Progenitor cell of endocrine pancreas (in vitro differentiated cells): ENCODE measurements at regions not wholly inside any gene's neighbourhood (a gene's known extent, or its start where the extent isn't known, plus 50 kb on each side); places are given as distances from the start of the nearest gene placed in this dataset.

Source experiments
- DNase-seq: peaks from one replicate; pipeline ENCODE4 v3.0.0; 2021; ENCODE audit warnings: low spot score; ENCODE audit not compliant: unreplicated experiment
- H3K27ac Mint-ChIP-seq: 2 replicates; pipeline ENCODE4 v1.8.0; 2021; ENCODE audit warnings: mild to moderate bottlenecking, moderate library complexity, mixed read lengths
- H3K27me3 Mint-ChIP-seq: 2 replicates; pipeline ENCODE4 v1.8.0; 2021; ENCODE audit warnings: mixed read lengths
- H3K36me3 Mint-ChIP-seq: 2 replicates; pipeline ENCODE4 v1.8.0; 2022; ENCODE audit warnings: mixed read lengths; ENCODE audit not compliant: insufficient read depth
- H3K4me1 Mint-ChIP-seq: 2 replicates; pipeline ENCODE4 v1.8.0; 2021; ENCODE audit warnings: low read depth, mixed read lengths
- H3K4me3 Mint-ChIP-seq: 2 replicates; pipeline ENCODE4 v1.8.0; 2021; ENCODE audit warnings: low read depth, mild to moderate bottlenecking, moderate library complexity, mixed read lengths
- H3K9me3 Mint-ChIP-seq: 2 replicates; pipeline ENCODE4 v1.8.0; 2021; ENCODE audit warnings: low read depth, mixed read lengths
- TF ChIP-seq, protein P1 (sequence below): fragments of 200-600 bp; sonication (generic); IDR thresholded peaks from one replicate; pipeline ENCODE4 v1.5.0; 2021; ENCODE audit warnings: antibody characterized with exemption, mild to moderate bottlenecking; ENCODE audit not compliant: unreplicated experiment

DNA sequence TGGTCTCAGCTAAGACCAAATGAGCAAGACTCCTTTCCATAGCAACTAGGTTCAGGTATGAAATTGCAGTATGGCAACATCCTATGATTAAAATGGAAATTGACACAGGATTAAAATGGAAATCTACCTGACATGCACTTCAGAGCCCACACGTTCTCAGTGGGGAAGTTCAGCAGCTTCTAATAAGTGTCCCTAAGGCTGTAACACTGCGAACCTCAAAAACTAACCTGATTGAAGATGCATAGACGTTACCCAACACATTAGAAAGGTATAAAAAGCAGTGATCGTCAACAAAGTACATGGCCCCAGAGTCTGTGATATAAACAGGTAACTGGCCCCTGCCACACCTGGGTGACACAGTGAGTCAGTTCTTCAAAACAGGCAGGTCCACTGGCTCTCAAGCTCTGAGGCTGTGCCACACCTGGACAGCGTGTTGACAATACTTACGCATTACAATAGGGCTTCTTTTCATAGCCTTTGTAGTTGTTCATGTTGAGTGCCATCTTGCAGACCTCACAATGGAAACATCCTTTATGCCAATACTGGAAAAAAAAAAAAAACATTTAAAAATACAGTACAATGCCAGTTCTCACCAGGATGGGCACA is 274.9 kb upstream of the NEBL start:
- Mint-ChIP-seq H3K4me3 (peak overlapping the region; percentile 92), H3K27ac (peak overlapping the region; percentile 77), H3K4me1 (peaks cover 15% of the 10 kb centered on the region), H3K9me3 (no peaks in the 10 kb centered on the region), H3K27me3 (peaks cover 21% of the 10 kb centered on the region), H3K36me3 (peaks cover 1% of the 10 kb centered on the region)
- TF ChIP-seq, protein P1, sequence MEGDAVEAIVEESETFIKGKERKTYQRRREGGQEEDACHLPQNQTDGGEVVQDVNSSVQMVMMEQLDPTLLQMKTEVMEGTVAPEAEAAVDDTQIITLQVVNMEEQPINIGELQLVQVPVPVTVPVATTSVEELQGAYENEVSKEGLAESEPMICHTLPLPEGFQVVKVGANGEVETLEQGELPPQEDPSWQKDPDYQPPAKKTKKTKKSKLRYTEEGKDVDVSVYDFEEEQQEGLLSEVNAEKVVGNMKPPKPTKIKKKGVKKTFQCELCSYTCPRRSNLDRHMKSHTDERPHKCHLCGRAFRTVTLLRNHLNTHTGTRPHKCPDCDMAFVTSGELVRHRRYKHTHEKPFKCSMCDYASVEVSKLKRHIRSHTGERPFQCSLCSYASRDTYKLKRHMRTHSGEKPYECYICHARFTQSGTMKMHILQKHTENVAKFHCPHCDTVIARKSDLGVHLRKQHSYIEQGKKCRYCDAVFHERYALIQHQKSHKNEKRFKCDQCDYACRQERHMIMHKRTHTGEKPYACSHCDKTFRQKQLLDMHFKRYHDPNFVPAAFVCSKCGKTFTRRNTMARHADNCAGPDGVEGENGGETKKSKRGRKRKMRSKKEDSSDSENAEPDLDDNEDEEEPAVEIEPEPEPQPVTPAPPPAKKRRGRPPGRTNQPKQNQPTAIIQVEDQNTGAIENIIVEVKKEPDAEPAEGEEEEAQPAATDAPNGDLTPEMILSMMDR, result no peak
- no peak for DNase-seq

DNA sequence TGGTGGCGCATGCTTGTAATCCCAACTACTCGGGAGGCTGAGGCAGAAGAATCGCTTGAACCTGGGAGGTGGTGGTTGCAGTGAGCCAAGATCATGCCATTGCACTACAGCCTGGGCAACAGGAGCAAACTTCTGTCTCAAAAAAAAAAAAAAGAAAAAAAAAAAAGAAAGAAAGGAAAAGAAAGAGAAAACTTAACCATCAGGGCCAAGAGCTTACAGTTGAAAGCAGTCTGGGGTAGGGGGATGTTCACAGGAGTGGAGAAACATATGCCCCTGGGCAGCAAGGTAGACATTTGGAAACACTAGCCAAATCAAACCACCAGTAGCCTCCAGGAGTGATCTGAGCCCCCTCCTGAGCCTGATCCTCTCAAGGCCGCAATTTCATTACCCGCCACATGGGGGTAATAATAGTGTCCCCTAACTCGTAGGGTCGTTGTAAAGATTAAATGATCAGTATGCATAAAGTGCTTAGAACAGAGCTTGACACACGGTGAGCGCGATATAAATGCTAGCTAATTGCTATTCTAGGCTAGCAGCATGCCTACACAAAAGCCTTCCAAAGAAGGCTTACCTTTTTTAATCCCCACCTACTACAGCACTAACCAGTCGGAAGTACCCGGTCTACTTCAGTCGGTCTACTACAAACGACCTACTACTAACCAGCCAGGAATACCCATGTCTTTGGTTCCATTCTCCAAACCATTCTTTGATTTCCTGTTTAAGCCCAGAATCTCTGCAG is 274.3 kb upstream of the NEBL start:
- Mint-ChIP-seq H3K27ac (no peak overlapping the region), H3K4me3 (no peak overlapping the region)
- TF ChIP-seq, protein P1, result peak; percentile 42

DNA sequence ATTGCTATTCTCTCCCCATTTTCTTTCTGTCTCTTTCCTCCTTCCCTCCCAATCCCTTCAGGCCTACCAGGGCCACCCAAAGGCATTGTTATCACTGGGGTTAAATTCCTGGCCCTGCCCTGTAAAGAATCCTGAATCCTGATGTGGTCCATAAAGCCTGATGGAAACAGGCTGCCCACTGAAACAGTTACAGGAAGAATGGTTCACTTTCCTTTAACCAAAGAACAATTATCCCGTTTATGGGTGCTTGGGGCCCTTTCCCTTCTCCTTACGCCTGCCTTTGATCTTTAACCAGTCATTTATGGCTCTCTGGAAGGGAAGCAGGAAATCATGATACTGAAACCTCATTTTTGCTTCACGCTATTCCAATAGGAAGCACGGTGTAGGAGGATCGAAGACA is 273.1 kb upstream of the NEBL start:
- Mint-ChIP-seq H3K27ac (no peak overlapping the region), H3K36me3 (peaks cover 7% of the 10 kb centered on the region), H3K27me3 (peaks cover 3% of the 10 kb centered on the region), H3K4me3 (no peak overlapping the region), H3K9me3 (peaks cover 3% of the 10 kb centered on the region), H3K4me1 (peaks cover 16% of the 10 kb centered on the region)
- TF ChIP-seq, protein P1, result no peak
- no peak for DNase-seq

More for the DNA sequence above, 274.3 kb upstream of the NEBL start:
- no peak for DNase-seq
- peaks cover 14% of the 10 kb centered on the region for H3K27me3 Mint-ChIP-seq
- H3K4me1 Mint-ChIP-seq, result peaks cover 18% of the 10 kb centered on the region
- peaks cover 5% of the 10 kb centered on the region for H3K36me3 Mint-ChIP-seq
- H3K9me3 Mint-ChIP-seq, result peaks cover 2% of the 10 kb centered on the region

DNA sequence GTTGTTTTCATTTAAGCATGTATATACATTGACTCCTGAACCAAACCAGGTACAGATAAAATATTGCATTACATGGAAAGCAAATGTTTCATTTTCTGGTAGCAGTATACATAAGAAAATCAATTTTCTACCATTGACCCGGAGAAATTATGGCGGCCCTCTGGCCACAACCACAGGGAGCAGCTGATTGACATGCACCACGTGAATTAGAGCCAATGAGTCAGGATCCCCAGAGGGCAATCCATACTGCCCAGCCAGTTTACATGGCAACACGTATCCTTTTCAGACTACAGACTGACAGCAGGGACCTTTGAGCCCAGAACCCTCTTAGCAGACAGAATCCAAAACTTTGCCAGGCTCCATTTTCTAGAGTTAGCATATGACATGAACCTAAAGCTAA is 272.2 kb upstream of the NEBL start:
- Mint-ChIP-seq H3K4me1 (peaks cover 19% of the 10 kb centered on the region), H3K27ac (no peak overlapping the region), H3K4me3 (no peak overlapping the region), H3K9me3 (peaks cover 3% of the 10 kb centered on the region), H3K36me3 (peaks cover 7% of the 10 kb centered on the region), H3K27me3 (no peaks in the 10 kb centered on the region)
- no peak for DNase-seq
- TF ChIP-seq, protein P1, result no peak

DNA sequence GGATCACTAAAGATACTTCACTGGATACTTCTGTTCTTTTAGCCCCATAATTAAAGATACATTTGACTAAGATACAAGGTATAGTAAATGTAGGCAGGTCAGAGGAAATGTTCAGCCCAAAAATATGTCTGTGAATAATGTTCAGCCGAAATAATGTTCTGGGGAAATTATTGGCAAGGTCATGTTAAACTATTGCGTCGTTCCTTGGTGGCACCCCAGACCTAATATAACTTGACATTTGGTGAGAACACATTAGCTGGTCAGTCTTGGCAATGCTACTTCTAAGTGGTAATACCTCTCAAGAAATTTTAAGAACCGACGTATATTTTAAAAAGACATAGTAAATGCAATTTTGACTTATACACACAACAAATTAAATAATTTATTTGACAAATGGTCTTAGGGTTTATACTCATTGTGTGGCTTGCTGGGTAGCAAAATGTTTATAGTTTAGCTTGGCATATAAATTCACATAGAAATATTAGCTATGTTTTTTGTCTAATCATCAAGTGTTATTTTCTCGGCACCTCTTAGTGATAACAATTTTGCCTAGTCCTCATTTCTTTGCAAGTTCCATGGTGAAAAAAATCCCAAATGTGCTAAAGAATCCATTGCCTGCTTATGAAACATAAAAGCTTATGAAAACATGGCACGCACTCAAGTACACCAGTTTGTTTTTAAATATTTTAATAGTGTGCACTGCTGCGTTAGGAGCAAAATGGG is 270.3 kb upstream of the NEBL start:
- no peak overlapping the region for H3K27ac Mint-ChIP-seq
- DNase-seq, result no peak

More for the DNA sequence above, 270.3 kb upstream of the NEBL start:
- Mint-ChIP-seq H3K4me3 (no peak overlapping the region), H3K36me3 (peaks cover 7% of the 10 kb centered on the region), H3K9me3 (peaks cover 3% of the 10 kb centered on the region), H3K4me1 (peaks cover 29% of the 10 kb centered on the region), H3K27me3 (no peaks in the 10 kb centered on the region)
- TF ChIP-seq, protein P1, result no peak
